Colonic mucosa (tissue), 4 donors: ENCODE measurements at regions not wholly inside any gene's neighbourhood (a gene's known extent, or its start where the extent isn't known, plus 50 kb on each side); places are given as distances from the start of the nearest gene placed in this dataset.

Experiments
- DNase-seq: peaks from one replicate; pipeline ENCODE4 v3.0.0-alpha.2; 2020
- H3K27ac ChIP-seq: fragments of 200-600 bp; one replicate; pipeline ENCODE4 v1.8.0; 2021
- H3K27me3 ChIP-seq: fragments of 200-600 bp; one replicate; pipeline ENCODE4 v1.8.0; 2021
- H3K36me3 ChIP-seq: fragments of 200-600 bp; one replicate; pipeline ENCODE4 v1.8.0; 2021
- H3K4me1 ChIP-seq: fragments of 200-600 bp; one replicate; pipeline ENCODE4 v1.8.0; 2021; ENCODE audit warnings: mild to moderate bottlenecking
- H3K4me3 ChIP-seq: fragments of 200-600 bp; one replicate; pipeline ENCODE4 v1.8.0; 2021
- H3K9ac ChIP-seq, 2 donors: one replicate each; pipeline ENCODE4 v1.7.0; 2013; ENCODE audit warnings: control low read depth in 2 of 2, low read depth in 2 of 2, low read length in 2 of 2
- H3K9me3 ChIP-seq: fragments of 200-600 bp; one replicate; pipeline ENCODE4 v1.8.0; 2021
- CTCF ChIP-seq: fragments of 200-600 bp; IDR thresholded peaks from one replicate; pipeline ENCODE4 v1.8.0; 2022; ENCODE audit warnings: antibody characterized with exemption, mild to moderate bottlenecking
- intact Hi-C: fragments of 100-400 bp; cut with DNase I; formaldehyde crosslinking; loops from one replicate; pipeline ENCODE4 v1.14.1; 2022
- donor health status: healthy.
- donor health status: DM: no; HTN: no; CAD: no.
- donor health status: DM: no; HTN: no; CAD: no.

GRCh38 chr11:28837599-28837998 is 729.4 kb downstream of the METTL15 start:
- H3K36me3 ChIP-seq = no peaks in the 10 kb centered on the region
- no peaks in the 10 kb centered on the region for H3K27me3 ChIP-seq
- H3K4me3 ChIP-seq = no peak overlapping the region
- H3K27ac ChIP-seq = no peak overlapping the region
- H3K9ac ChIP-seq = no peak overlapping the region
- H3K9me3 ChIP-seq = no peaks in the 10 kb centered on the region
- DNase-seq = no peak
- no peak for TF ChIP-seq CTCF
- intact Hi-C loops = no loop called here
- no peaks in the 10 kb centered on the region for H3K4me1 ChIP-seq

- no peaks in the 10 kb centered on the region for H3K4me1 ChIP-seq
- no peaks in the 10 kb centered on the region for H3K9me3 ChIP-seq
- no peaks in the 10 kb centered on the region for H3K36me3 ChIP-seq
- DNase-seq = no peak
- no peak overlapping the region for H3K9ac ChIP-seq
- intact Hi-C loops = no loop called here
- TF ChIP-seq CTCF = no peak
- no peak overlapping the region for H3K27ac ChIP-seq
- H3K27me3 ChIP-seq = no peaks in the 10 kb centered on the region
- H3K4me3 ChIP-seq = no peak overlapping the region
These were observed 728.3 kb downstream of the METTL15 start for GRCh38 chr11:28836285-28837081.

GRCh38 chr11:28835790-28836189 is 727.6 kb downstream of the METTL15 start:
- TF ChIP-seq CTCF = no peak
- H3K27me3 ChIP-seq = no peaks in the 10 kb centered on the region
- H3K36me3 ChIP-seq = no peaks in the 10 kb centered on the region
- no peak overlapping the region for H3K4me3 ChIP-seq
- H3K9me3 ChIP-seq = no peaks in the 10 kb centered on the region
- H3K9ac ChIP-seq = no peak overlapping the region
- intact Hi-C loops = no loop called here
- H3K4me1 ChIP-seq = no peaks in the 10 kb centered on the region
- no peak overlapping the region for H3K27ac ChIP-seq
- DNase-seq = no peak

GRCh38 chr11:28835317-28835716 is 727.1 kb downstream of the METTL15 start:
- Histone ChIP-seq H3K4me1 (no peaks in the 10 kb centered on the region), H3K27me3 (no peaks in the 10 kb centered on the region), H3K9me3 (no peaks in the 10 kb centered on the region), H3K4me3 (no peak overlapping the region), H3K27ac (no peak overlapping the region), H3K9ac (no peak overlapping the region), H3K36me3 (no peaks in the 10 kb centered on the region)
- TF ChIP-seq CTCF = no peak
- no peak for DNase-seq
- intact Hi-C loops = no loop called here

GRCh38 chr11:28834877-28835276 is 726.7 kb downstream of the METTL15 start:
- Histone ChIP-seq H3K36me3 (no peaks in the 10 kb centered on the region), H3K4me3 (no peak overlapping the region), H3K9ac (no peak overlapping the region), H3K27ac (no peak overlapping the region), H3K9me3 (no peaks in the 10 kb centered on the region), H3K27me3 (no peaks in the 10 kb centered on the region), H3K4me1 (no peaks in the 10 kb centered on the region)
- no peak for TF ChIP-seq CTCF
- DNase-seq = no peak
- intact Hi-C loops = no loop called here
